ENCODE measurements at regions not wholly inside any gene's neighbourhood (a gene's known extent, or its start where the extent isn't known, plus 50 kb on each side); places are given as distances from the start of the nearest gene placed in this dataset.

DNA sequence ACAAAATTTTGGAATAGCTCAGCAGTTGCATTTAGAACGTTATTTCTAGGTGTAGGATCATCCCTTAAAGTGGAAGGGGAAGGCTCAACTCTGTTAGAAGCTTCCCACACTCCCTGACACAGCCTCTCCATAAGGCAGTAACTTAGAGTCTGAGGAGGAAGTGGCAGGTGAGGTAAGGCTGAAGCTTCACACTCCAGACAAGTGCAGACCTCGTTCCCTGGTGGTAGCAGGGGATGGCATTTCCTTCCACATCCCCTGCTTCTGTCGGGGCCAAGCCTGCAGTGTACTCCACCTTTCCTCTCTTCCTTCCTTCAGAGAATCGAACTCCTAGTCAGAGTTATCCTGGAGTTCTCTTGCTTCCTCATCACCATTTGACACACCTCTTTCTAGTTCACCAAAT, 224.7 kb downstream of the CYRIA start:
- TF ChIP-seq ZBTB10 (tag by site-specific recombination; IDR thresholded peaks at IDR 0.05) (no peak), ZNF837 (tag by site-specific recombination; IDR thresholded peaks at IDR 0.05) (no peak), ZFP41 (tag by site-specific recombination; IDR thresholded peaks at IDR 0.05; ENCODE audit: borderline replicate concordance) (no peak), CTCF (tag by site-specific recombination; IDR thresholded peaks at IDR 0.05) (no peak), ZNF157 (tag by site-specific recombination; IDR thresholded peaks at IDR 0.05) (no peak), ZSCAN30 (tag by site-specific recombination; IDR thresholded peaks at IDR 0.05) (no peak), GLI4 (tag by site-specific recombination; IDR thresholded peaks at IDR 0.05) (no peak), KLF16 (tag by site-specific recombination; IDR thresholded peaks at IDR 0.05) (no peak), ZNF266 (tag by site-specific recombination; IDR thresholded peaks at IDR 0.05; ENCODE audit: low read depth) (no peak), REST (tag by site-specific recombination; IDR thresholded peaks at IDR 0.05) (no peak), ZNF239 (tag by site-specific recombination; IDR thresholded peaks at IDR 0.05) (no peak)
- TF ChIP-seq, protein P1, sequence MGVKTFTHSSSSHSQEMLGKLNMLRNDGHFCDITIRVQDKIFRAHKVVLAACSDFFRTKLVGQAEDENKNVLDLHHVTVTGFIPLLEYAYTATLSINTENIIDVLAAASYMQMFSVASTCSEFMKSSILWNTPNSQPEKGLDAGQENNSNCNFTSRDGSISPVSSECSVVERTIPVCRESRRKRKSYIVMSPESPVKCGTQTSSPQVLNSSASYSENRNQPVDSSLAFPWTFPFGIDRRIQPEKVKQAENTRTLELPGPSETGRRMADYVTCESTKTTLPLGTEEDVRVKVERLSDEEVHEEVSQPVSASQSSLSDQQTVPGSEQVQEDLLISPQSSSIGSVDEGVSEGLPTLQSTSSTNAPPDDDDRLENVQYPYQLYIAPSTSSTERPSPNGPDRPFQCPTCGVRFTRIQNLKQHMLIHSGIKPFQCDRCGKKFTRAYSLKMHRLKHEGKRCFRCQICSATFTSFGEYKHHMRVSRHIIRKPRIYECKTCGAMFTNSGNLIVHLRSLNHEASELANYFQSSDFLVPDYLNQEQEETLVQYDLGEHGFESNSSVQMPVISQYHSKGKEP (tag by site-specific recombination; IDR thresholded peaks at IDR 0.05) = no peak
